Choroid plexus epithelial cell (primary cell): ENCODE measurements at regions not wholly inside any gene's neighbourhood (a gene's known extent, or its start where the extent isn't known, plus 50 kb on each side); places are given as distances from the start of the nearest gene placed in this dataset.
A peak's percentile ranks its signal among the peaks of the same experiment; 100 is the strongest.

Source experiments
- DNase-seq: peaks from one replicate; pipeline ENCODE4 v3.0.0-alpha.2; 2010; ENCODE audit warnings: low read depth
- H3K4me3 ChIP-seq: 2 replicates; pipeline ENCODE4 v1.5.1; 2011; ENCODE audit warnings: low read depth, mild to moderate bottlenecking, control low read depth, low read length, moderate library complexity
- TF ChIP-seq, protein P1 (sequence below): conservative IDR thresholded peaks from 2 replicates; pipeline ENCODE4 v1.5.1; 2011; ENCODE audit warnings: low read depth, mild to moderate bottlenecking, control low read depth, inconsistent platforms, low read length, moderate library complexity

DNA sequence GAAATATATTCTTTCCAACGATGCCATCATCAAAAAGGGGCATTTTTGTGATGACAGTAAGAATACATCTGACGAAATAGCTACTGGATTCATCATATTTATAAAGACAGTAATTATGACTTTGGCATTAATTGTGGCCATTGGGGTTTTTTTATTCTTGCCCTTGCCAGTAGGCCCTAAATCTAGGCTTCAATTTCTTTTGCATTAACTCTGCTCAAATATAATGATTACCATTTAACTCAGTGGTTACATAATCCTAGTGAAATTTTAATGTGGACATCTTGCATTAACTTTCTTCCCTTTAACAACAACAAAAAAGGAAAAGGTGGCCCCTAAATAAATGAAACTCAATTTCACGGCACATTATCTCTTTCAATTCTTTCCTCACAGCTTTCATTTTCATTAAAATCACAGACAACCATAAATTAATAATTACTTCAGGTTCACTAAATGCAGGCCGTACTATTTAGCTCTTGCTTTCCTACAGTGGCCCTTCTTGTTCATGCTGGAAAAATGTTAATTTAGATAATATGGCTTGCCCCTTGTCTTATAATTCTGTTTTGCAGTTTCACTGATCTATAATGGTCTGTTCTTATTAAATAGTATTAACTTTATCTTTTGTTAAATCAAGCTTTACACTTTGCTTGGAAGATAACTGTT lies 615.6 kb downstream of the DACH1 start:
- TF ChIP-seq, protein P1, sequence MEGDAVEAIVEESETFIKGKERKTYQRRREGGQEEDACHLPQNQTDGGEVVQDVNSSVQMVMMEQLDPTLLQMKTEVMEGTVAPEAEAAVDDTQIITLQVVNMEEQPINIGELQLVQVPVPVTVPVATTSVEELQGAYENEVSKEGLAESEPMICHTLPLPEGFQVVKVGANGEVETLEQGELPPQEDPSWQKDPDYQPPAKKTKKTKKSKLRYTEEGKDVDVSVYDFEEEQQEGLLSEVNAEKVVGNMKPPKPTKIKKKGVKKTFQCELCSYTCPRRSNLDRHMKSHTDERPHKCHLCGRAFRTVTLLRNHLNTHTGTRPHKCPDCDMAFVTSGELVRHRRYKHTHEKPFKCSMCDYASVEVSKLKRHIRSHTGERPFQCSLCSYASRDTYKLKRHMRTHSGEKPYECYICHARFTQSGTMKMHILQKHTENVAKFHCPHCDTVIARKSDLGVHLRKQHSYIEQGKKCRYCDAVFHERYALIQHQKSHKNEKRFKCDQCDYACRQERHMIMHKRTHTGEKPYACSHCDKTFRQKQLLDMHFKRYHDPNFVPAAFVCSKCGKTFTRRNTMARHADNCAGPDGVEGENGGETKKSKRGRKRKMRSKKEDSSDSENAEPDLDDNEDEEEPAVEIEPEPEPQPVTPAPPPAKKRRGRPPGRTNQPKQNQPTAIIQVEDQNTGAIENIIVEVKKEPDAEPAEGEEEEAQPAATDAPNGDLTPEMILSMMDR, result no peak
- DNase-seq, result no peak
- H3K4me3 ChIP-seq, result no peak overlapping the region

- TF ChIP-seq, protein P1, result no peak
- DNase-seq, result no peak
- H3K4me3 ChIP-seq, result no peak overlapping the region
Observed at GRCh38 chr13:71249011-71249410, 618.0 kb downstream of the DACH1 start.

GRCh38 chr13:71244161-71244560 lies 622.8 kb downstream of the DACH1 start:
- DNase-seq, result no peak
- no peak overlapping the region for H3K4me3 ChIP-seq
- TF ChIP-seq, protein P1, result no peak

DNA sequence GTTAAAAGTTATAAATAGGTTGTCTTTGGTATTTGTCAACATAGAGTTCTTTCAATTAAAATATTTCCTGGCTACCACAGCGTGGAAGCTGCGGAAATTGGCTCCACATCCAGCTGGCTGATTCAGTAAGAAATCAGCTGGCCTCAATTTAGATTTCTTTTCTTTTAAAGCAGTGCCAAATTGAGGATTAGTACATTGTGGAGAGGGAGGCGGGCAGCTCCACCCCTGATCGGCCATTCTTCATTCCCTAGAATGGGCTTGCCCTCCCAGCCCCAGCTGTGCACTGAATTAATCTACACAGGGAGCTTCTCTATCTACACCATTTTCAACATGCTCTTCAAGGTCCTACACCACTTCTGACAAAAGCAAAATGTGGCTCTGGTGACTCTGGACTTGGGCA lies 624.8 kb downstream of the DACH1 start:
- no peak overlapping the region for H3K4me3 ChIP-seq
- TF ChIP-seq, protein P1, result no peak
- DNase-seq, result no peak

GRCh38 chr13:71240911-71241310 lies 626.1 kb downstream of the DACH1 start:
- TF ChIP-seq, protein P1, result peak; percentile 81
- DNase-seq, result peak; percentile 65
- no peak overlapping the region for H3K4me3 ChIP-seq

DNA sequence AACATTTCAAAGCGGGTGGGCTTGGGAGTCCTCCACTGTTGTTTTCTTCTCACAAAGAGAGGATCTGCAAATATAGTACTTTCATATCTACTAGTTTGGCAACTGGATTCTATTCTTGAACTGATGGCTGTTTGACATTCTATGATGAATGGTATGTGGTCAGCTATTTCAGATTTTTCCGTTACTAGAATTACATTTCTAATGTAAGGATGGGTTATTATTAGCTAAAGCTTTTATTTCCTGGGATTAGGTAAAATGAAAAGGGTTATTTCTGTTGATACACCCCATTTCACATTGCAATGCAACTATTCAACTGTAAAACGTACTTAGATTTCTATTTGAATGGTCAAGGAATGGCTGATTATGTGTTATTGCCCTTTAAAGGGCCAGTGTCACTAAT lies 629.7 kb downstream of the DACH1 start:
- no peak overlapping the region for H3K4me3 ChIP-seq
- TF ChIP-seq, protein P1, result no peak
- DNase-seq, result no peak

- TF ChIP-seq, protein P1, result no peak
- no peak for DNase-seq
- no peak overlapping the region for H3K4me3 ChIP-seq
Observed at GRCh38 chr13:71219698-71220415, 647.1 kb downstream of the DACH1 start.
